HG03342 (cell line): ENCODE measurements at regions not wholly inside any gene's neighbourhood (a gene's known extent, or its start where the extent isn't known, plus 50 kb on each side); places are given as distances from the start of the nearest gene placed in this dataset.

ENCODE experiments used
- ATAC-seq: cut with Tn5 transposase; IDR thresholded peaks from one replicate; pipeline ENCODE4 v1.9.1; 2021; ENCODE audit warnings: mild to moderate bottlenecking, moderate library complexity; ENCODE audit not compliant: unreplicated experiment

DNA sequence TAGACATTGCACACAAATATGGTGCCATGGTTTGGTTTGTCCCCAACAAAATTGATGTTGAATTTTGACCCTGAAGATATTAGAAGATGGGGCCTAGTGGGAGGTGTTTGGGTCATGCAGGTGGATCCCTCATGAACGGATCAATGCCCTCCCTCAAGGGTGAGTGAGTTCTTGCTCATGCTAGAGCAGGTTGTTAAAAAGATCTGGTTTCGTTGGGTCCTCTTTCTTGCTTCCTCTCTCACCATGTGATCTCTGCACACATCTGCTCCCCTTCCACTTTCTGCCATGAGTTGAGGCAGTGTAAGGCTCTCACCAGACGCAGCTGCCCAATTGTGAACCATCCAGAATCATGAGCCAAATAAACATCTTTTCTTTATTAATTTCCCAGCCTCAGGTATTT lies 87.8 kb upstream of the MDFIC2 start:
- peak; percentile 83 for ATAC-seq

DNA sequence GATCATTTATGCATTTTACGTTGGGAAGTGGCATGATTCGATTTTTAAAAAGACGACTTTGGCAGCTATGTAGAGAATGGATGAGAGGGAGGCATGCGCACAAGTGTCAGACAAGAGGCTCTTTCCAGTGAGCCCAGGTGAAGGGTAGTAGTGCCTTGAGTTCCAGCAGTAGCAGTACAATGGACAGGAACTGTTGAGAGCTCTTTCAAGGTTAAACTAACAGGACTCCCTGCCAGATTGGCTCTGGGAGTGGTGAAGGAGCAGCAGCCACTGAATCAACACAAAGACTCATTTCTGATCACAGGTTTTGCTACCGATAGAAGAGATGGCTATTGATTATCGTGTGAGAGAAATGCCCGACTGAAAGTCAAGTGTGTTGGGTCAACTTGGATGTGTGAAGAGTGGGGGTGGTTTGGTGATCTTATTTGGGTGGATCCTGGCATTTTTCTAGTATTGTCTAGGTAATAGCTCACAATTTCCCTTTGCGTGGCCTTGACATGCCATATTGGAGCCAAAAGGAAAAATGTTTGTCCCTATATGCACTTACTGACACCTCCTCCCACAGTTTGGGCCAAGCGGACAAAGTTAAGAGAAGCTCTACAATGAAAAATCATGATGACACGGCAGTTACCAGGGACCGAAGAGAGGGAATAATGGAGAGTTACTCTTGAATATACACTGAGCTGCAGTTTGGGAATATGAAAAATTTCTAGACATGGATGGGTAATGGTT lies 81.6 kb upstream of the MDFIC2 start:
- no peak for ATAC-seq

DNA sequence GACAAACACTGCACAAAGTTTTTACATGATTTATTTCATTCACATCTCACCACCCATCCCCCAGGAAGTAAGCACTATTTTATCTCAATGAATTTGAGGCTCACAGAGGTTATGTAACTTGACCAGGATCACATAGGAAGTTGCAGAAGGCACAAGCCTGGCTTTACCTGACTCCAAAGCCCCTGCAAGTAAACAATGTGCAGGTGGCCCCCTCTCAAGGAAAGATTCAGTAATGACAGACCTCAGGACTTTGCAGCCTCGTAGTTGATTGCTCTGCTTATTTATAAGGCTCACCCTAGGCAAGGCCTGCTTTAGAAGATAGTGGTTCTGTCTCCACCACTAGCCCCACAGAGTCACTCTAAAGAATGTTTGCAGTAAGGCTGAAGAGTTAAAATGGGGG lies 79.8 kb upstream of the MDFIC2 start:
- ATAC-seq: no peak

DNA sequence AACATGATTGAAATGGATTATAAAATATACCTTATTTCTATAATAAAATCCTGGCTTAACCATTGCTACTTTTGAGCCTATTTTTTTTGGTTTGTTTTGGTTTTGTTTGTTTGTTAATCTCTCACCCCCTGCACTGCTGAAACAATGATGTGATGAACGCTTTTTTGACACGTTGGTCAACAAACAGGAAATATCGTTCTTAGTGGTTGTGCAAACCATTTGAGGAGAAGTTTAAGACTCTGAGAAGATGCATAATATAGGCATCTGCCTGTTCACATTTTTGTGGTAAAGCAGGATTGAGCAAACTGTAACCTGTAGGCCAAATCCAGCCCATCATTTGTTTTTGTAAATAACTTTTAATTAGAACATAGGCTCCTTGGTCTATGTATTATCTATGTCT lies 75.5 kb upstream of the MDFIC2 start:
- no peak for ATAC-seq

DNA sequence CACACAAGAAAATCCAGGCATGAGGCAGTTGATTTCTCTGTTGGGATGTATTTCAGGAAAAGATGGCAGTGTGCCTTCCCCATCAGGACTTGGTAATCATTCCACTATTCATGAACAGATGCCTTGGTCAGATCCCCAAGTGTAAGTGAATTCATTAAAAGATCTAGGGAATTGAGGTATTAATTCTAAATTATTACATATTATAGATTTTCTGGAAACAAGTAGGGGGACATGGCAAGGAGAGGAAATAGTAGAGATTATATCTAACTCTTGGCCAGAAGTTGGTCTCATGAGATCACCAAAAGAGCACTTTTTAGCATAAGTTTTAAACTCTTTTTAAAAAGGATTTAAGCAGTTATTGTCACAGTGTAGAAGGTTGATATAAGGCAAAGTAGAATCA lies 74.4 kb upstream of the MDFIC2 start:
- ATAC-seq: no peak

DNA sequence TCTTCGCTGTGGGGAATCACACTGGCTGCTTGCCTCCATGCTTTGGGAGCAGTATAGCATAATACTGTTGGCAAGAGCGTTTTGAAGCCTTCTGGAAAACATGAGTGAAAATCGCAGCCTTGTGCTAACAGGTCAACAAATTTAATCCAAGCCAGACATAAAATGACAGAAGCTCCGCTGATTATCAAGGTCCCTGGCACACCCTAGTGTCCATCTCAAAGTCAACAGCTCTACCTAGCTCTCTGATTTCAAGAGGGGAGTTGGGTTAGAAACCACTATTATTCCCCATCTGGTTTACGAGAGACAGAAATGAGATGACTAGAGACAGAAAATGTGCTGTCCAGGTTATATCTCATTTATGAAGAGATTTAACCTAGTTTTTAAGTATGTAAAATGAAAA lies 73.6 kb upstream of the MDFIC2 start:
- ATAC-seq: no peak

DNA sequence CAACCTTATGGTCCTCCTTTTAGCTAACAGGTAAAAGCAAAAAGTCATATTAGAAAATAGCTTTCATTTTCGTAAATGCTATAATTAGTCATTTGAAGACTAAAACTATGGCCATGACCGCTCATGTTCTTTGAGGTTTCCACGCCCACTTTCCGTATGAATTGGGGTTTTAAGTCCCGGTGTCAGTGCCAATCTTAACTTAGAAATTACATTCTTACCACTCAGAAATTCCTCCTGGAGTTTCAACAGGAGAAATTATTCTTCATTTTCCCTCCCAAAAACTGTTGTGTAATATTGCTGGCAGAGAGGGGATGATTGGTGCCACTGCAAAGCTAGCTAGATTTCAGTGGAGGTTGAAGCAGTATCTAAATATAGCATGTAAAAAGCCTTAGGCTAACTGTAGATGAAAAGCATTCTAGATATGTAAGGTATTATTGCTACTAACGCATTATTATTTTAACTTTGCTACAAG lies 71.0 kb upstream of the MDFIC2 start:
- ATAC-seq: peak; percentile 97

DNA sequence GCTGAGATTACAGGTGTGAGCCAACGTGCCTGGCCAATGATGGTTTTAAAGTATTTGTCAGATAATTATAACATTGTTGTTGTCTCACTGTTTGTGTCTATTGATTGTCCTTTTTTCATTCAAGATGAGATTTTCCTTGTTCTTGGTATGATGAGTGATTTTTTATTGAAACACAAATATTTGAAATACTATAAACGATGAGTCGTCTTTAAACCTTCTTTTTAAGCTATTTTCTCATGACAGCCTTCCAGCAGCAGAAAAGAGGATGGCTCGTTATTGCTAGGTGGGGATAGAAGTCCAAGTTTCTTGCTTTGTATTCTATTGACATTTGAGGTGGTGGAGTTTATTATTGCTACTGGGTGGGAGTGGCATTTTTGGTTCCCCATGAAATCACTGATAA lies 61.7 kb upstream of the MDFIC2 start:
- no peak for ATAC-seq
